D721Med (cell line): ENCODE measurements at regions not wholly inside any gene's neighbourhood (a gene's known extent, or its start where the extent isn't known, plus 50 kb on each side); places are given as distances from the start of the nearest gene placed in this dataset.
"Not testable (repeated sequence)": the region's sequence is repeated elsewhere in the genome, so short reads cannot be mapped to it uniquely, and the experiment has no call there.

ENCODE experiments used
- DNase-seq: peaks from one replicate; pipeline ENCODE4 v3.0.0; 2011; ENCODE audit warnings: low spot score; ENCODE audit not compliant: insufficient read length
- FAIRE-seq: peaks from 2 replicates; lab custom pipeline; 2011; peaks lifted over from hg19 to GRCh38; lab: Jason Lieb, UNC
- CTCF ChIP-seq: IDR thresholded peaks from 2 replicates; pipeline ENCODE4 v1.5.1; 2012; ENCODE audit warnings: mild to moderate bottlenecking, control low read depth; ENCODE audit not compliant: insufficient read depth; ENCODE audit errors: missing control alignments

- TF ChIP-seq CTCF: no peak
- FAIRE-seq (no peak), DNase-seq (no peak)
Observed at GRCh38 chr5:96548905-96549304, 113.3 kb upstream of the CAST start.

GRCh38 chr5:96560857-96561256 is 101.3 kb upstream of the CAST start:
- FAIRE-seq, DNase-seq: not testable (repeated sequence)

GRCh38 chr5:96562614-96563013 is 99.6 kb upstream of the CAST start:
- TF ChIP-seq CTCF: no peak
- DNase-seq: no peak
- no peak for FAIRE-seq

- FAIRE-seq (no peak), DNase-seq (no peak)
Observed at GRCh38 chr5:96563816-96564215, 98.4 kb upstream of the CAST start.

GRCh38 chr5:96565582-96566265 is 96.5 kb upstream of the CAST start:
- TF ChIP-seq CTCF: no peak
- FAIRE-seq (no peak), DNase-seq (no peak)

More at GRCh38 chr5:96563816-96564215, 98.4 kb upstream of the CAST start:
- no peak for TF ChIP-seq CTCF

GRCh38 chr5:96566833-96567587 is 95.2 kb upstream of the CAST start:
- TF ChIP-seq CTCF: no peak
- FAIRE-seq (no peak), DNase-seq (no peak)

GRCh38 chr5:96569332-96569731 is 92.8 kb upstream of the CAST start:
- TF ChIP-seq CTCF: no peak
- FAIRE-seq: no peak
- DNase-seq: no peak
